A673 (cell line): ENCODE measurements at regions not wholly inside any gene's neighbourhood (a gene's known extent, or its start where the extent isn't known, plus 50 kb on each side); places are given as distances from the start of the nearest gene placed in this dataset.

Source experiments
- BruUV-seq: library from RNA; stranded (reverse); fragments of 400-500 nt; replicated peaks from 2 replicates; lab custom pipeline; 2021; lab: Mats Ljungman, UMichigan
- CTCF ChIA-PET: fragments of 300-600 bp; sonication (Branson Sonifier 250); formaldehyde crosslinking; loops from one replicate; lab custom pipeline; 2022; ENCODE audit warnings: antibody characterized with exemption; lab: Charles Lee
- POLR2A ChIA-PET: fragments of 300-600 bp; sonication (Branson Sonifier 250); formaldehyde crosslinking; loops from one replicate; lab custom pipeline; 2022; ENCODE audit warnings: antibody characterized with exemption; ENCODE audit not compliant: low non-redundant PET; lab: Charles Lee
- DNase-seq: peaks from one replicate; pipeline ENCODE4 v3.0.0-alpha.2; 2015; ENCODE audit warnings: low spot score
- H3K27ac ChIP-seq: fragments of 200-600 bp; sonication (generic); 2 replicates; pipeline ENCODE4 v1.5.1; 2016; ENCODE audit warnings: mixed run types, low read depth, mild to moderate bottlenecking, mixed read lengths, antibody characterized with exemption, low read length; ENCODE audit not compliant: poor library complexity, severe bottlenecking
- H3K27me3 ChIP-seq: fragments of 200-600 bp; sonication (generic); replicated peaks from 2 replicates; pipeline ENCODE4 v1.6.1; 2017; ENCODE audit warnings: mixed run types, low read depth, mild to moderate bottlenecking, mixed read lengths, antibody characterized with exemption, low read length; ENCODE audit not compliant: insufficient read depth, poor library complexity
- H3K36me3 ChIP-seq: fragments of 200-600 bp; sonication (generic); 2 replicates; pipeline ENCODE4 v1.6.1; 2016; ENCODE audit warnings: mixed run types, mild to moderate bottlenecking, mixed read lengths, antibody characterized with exemption, low read length; ENCODE audit not compliant: insufficient read depth, poor library complexity, severe bottlenecking
- H3K4me1 ChIP-seq: fragments of 200-600 bp; sonication (generic); 2 replicates; pipeline ENCODE4 v1.6.1; 2017; ENCODE audit warnings: mixed run types, mild to moderate bottlenecking, mixed read lengths, antibody characterized with exemption, low read length; ENCODE audit not compliant: insufficient read depth, poor library complexity, severe bottlenecking
- H3K4me3 ChIP-seq: fragments of 200-600 bp; sonication (generic); 2 replicates; pipeline ENCODE4 v1.5.1; 2016; ENCODE audit warnings: low read depth, mixed run types, mild to moderate bottlenecking, mixed read lengths, low read length; ENCODE audit not compliant: poor library complexity, severe bottlenecking
- H3K9me3 ChIP-seq: fragments of 200-600 bp; sonication (generic); 2 replicates; pipeline ENCODE4 v1.6.1; 2016; ENCODE audit warnings: mixed run types, low read depth, mild to moderate bottlenecking, mixed read lengths, antibody characterized with exemption, low read length; ENCODE audit not compliant: poor library complexity, severe bottlenecking
- EZH2 ChIP-seq: fragments of 200-600 bp; sonication (generic); IDR thresholded peaks from 2 replicates; pipeline ENCODE4 v1.6.1; 2017; ENCODE audit warnings: borderline replicate concordance, low read depth, mild to moderate bottlenecking, mixed read lengths, antibody characterized with exemption, low read length; ENCODE audit not compliant: poor library complexity, severe bottlenecking
- intact Hi-C: fragments of 100-400 bp; cut with micrococcal nuclease; formaldehyde crosslinking; loops from one replicate; pipeline ENCODE4 v1.10.0; 2022; ENCODE audit not compliant: unreplicated experiment
- TF ChIP-seq, protein P1 (sequence below): fragments of 300-800, 200-600 bp; sonication (generic); conservative IDR thresholded peaks from 2 replicates; pipeline ENCODE4 v1.5.1; 2017; ENCODE audit warnings: low read depth, mild to moderate bottlenecking, antibody characterized with exemption, low read length, moderate library complexity, mixed read lengths

DNA sequence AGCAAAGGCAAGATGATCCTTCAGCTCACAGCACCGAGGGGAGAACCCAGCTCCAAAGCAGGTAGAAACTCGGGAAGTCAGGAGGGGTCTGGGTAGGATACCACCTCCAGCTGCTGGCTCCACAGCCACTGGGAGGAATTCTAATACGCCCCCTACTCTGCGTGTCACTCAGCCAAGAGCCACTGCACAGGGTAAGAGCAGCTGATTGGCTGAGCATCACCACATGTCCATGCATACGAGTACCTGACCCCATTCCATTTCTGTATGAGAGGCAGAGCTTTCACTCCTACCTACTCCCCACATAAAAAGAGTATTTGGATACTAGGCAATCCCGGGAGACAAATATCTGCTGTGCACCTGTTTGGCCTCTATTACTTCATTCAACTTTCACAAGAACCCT lies 121.4 kb downstream of the RRAGC start:
- no peaks in the 10 kb centered on the region for H3K9me3 ChIP-seq
- no peak overlapping the region for H3K27ac ChIP-seq
- no peak for DNase-seq
- no peaks in the 10 kb centered on the region for H3K27me3 ChIP-seq
- TF ChIP-seq, protein P1, sequence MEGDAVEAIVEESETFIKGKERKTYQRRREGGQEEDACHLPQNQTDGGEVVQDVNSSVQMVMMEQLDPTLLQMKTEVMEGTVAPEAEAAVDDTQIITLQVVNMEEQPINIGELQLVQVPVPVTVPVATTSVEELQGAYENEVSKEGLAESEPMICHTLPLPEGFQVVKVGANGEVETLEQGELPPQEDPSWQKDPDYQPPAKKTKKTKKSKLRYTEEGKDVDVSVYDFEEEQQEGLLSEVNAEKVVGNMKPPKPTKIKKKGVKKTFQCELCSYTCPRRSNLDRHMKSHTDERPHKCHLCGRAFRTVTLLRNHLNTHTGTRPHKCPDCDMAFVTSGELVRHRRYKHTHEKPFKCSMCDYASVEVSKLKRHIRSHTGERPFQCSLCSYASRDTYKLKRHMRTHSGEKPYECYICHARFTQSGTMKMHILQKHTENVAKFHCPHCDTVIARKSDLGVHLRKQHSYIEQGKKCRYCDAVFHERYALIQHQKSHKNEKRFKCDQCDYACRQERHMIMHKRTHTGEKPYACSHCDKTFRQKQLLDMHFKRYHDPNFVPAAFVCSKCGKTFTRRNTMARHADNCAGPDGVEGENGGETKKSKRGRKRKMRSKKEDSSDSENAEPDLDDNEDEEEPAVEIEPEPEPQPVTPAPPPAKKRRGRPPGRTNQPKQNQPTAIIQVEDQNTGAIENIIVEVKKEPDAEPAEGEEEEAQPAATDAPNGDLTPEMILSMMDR: no peak
- TF ChIP-seq EZH2: no peak
- no TSS peak for BruUV-seq
- CTCF ChIA-PET: no interaction called here
- H3K4me3 ChIP-seq: no peak overlapping the region
- intact Hi-C loops: no loop called here
- no peaks in the 10 kb centered on the region for H3K4me1 ChIP-seq
- H3K36me3 ChIP-seq: no peaks in the 10 kb centered on the region
- POLR2A ChIA-PET: no interaction called here

DNA sequence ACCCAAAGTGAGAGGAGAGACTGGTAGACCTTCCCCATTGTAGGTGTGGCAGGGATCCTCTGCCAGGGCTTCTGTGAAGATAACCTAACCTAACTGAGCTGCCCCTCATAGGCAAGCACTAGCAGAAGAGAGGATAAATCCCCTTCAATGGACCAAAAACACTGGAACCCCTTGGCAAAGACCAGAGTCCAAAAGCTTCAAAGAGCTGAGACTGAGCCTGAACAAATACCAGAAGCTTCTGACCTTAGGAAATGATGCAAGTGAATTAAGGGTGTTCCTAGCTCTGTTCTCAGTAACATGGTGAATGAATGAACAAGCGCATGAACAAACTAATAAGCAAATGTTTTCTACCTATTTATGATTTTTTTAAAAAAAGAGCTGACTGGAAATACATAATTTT lies 123.2 kb downstream of the RRAGC start:
- POLR2A ChIA-PET: no interaction called here
- no peak for DNase-seq
- CTCF ChIA-PET: no interaction called here
- Histone ChIP-seq H3K27me3 (no peaks in the 10 kb centered on the region), H3K36me3 (no peaks in the 10 kb centered on the region), H3K4me1 (no peaks in the 10 kb centered on the region), H3K9me3 (no peaks in the 10 kb centered on the region), H3K4me3 (no peak overlapping the region), H3K27ac (no peak overlapping the region)
- BruUV-seq: no TSS peak
- TF ChIP-seq, protein P1: no peak
- TF ChIP-seq EZH2: no peak
- intact Hi-C loops: no loop called here

- H3K27ac ChIP-seq: no peak overlapping the region
- no peak for DNase-seq
- CTCF ChIA-PET: no interaction called here
- TF ChIP-seq, protein P1: no peak
- TF ChIP-seq EZH2: no peak
- intact Hi-C loops: no loop called here
- H3K36me3 ChIP-seq: no peaks in the 10 kb centered on the region
- BruUV-seq: no TSS peak
- POLR2A ChIA-PET: no interaction called here
- H3K27me3 ChIP-seq: no peaks in the 10 kb centered on the region
- no peak overlapping the region for H3K4me3 ChIP-seq
- no peaks in the 10 kb centered on the region for H3K9me3 ChIP-seq
- H3K4me1 ChIP-seq: peaks cover under 1% of the 10 kb centered on the region
Observed at GRCh38 chr1:38735651-38736161, 123.9 kb downstream of the RRAGC start.
